BLaER1 treated with 17β-estradiol and CSF1 and Interleukin-3, amounts not matched to agents 10 nM and 100 nM (cell line): ENCODE measurements at regions not wholly inside any gene's neighbourhood (a gene's known extent, or its start where the extent isn't known, plus 50 kb on each side); places are given as distances from the start of the nearest gene placed in this dataset.
A peak's percentile ranks its signal among the peaks of the same experiment; 100 is the strongest.

Experiments used
- H3K27ac ChIP-seq, 11 experiments: shearing (Covaris generic); formaldehyde crosslinking; 2 replicates each; pipeline ENCODE4 v1.8.1; 2022
- H3K27me3 ChIP-seq, 11 experiments: shearing (Covaris generic); formaldehyde crosslinking; 2 replicates each; pipeline ENCODE4 v1.8.1; 2022
- H3K36me3 ChIP-seq, 11 experiments: shearing (Covaris generic); formaldehyde crosslinking; 2 replicates each; pipeline ENCODE4 v1.8.1; 2022
- H3K4me1 ChIP-seq, 10 experiments: shearing (Covaris generic); formaldehyde crosslinking; 2 replicates each; pipeline ENCODE4 v1.8.1; 2022
- H3K4me2 ChIP-seq, 11 experiments: shearing (Covaris generic); formaldehyde crosslinking; 2 replicates each; pipeline ENCODE4 v1.8.1; 2022
- H3K4me3 ChIP-seq, 10 experiments: shearing (Covaris generic); formaldehyde crosslinking; 2 replicates each; pipeline ENCODE4 v1.8.1; 2022
- H3K9ac ChIP-seq, 11 experiments: shearing (Covaris generic); formaldehyde crosslinking; 2 replicates each; pipeline ENCODE4 v1.8.1; 2022
- H3K9me3 ChIP-seq, 11 experiments: shearing (Covaris generic); formaldehyde crosslinking; replicated peaks in 1 of 11; 2 replicates each; pipeline ENCODE4 v1.8.1; 2022
- H4K20me1 ChIP-seq, 11 experiments: shearing (Covaris generic); formaldehyde crosslinking; 2 replicates each; pipeline ENCODE4 v1.8.1; 2022
- Cebpa-rat ChIP-seq, 11 experiments: shearing (Covaris generic); IDR thresholded peaks; 2 replicates each; pipeline ENCODE4 v1.8.1; 2022

DNA sequence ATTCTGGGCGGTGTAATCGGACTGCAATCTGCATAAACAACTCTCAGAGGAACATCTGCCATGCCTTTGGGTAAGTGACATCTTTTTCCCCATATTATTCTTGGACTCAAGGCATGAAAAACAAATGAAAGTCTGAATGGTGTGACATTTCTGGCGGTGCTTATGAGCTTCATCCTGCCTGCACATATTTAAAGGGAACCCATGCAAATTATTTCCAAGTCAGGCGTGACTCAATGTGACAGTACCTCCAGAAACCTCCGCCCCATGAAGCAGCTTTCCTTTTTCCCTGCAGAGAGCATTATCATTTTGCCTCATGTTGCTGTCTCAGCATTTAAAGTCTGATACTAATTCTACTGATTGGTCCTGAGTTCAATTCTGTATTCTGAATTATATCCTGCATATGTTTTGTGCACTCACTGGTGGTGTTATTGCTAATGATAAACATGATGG, 585.4 kb downstream of the SNAPC1 start:
- Histone ChIP-seq H3K4me3 (no peak overlapping the region), H3K36me3 (no peaks in the 10 kb centered on the region), H3K9ac (no peak overlapping the region), H3K9me3 (peaks cover 0 to 12% (median 7%) of the 10 kb centered on the region in 11 experiments; a peak in 19 of 22 replicates), H3K27ac (no peak overlapping the region), H3K27me3 (no peaks in the 10 kb centered on the region), H4K20me1 (no peaks in the 10 kb centered on the region), H3K4me1 (no peaks in the 10 kb centered on the region), H3K4me2 (no peak overlapping the region)
- no peak for TF ChIP-seq Cebpa-rat (IDR thresholded peaks at IDR 0.05)

DNA sequence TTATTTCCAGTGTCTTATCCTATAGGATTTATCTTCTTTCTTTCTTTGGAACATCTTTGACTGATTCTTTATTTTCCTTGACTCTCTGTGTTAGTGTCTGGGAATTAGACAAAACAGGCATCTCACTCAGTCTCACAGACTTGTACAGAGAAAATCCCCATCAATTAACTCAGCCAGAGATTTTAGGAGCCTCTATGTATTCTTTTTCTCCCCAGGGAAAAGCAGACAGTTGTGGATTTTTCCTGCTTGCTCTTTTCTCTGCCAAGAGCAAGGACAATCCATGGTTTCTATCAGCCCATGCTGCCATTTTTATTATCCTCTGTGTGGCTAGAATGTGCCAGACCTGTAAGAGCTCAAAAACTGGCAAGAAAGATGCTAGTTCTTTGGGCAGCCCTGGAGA, 595.1 kb downstream of the SNAPC1 start:
- no peak overlapping the region for H3K4me2 ChIP-seq
- peaks cover 13 to 30% (median 23%) of the 10 kb centered on the region in 11 experiments for H3K9me3 ChIP-seq
- H3K36me3 ChIP-seq: no peaks in the 10 kb centered on the region
- H3K4me3 ChIP-seq: no peak overlapping the region
- H4K20me1 ChIP-seq: no peaks in the 10 kb centered on the region
- no peak overlapping the region for H3K9ac ChIP-seq
- no peaks in the 10 kb centered on the region for H3K27me3 ChIP-seq
- H3K27ac ChIP-seq: no peak overlapping the region
- TF ChIP-seq Cebpa-rat (IDR thresholded peaks at IDR 0.05): no peak
- H3K4me1 ChIP-seq: no peaks in the 10 kb centered on the region

- no peak overlapping the region for H3K4me2 ChIP-seq
- no peak overlapping the region for H3K4me3 ChIP-seq
- H3K27me3 ChIP-seq: no peaks in the 10 kb centered on the region
- H3K9ac ChIP-seq: no peak overlapping the region
- H4K20me1 ChIP-seq: no peaks in the 10 kb centered on the region
- H3K4me1 ChIP-seq: no peaks in the 10 kb centered on the region
- peaks cover 0 to 4% (median 0%) of the 10 kb centered on the region in 11 experiments; a peak in 1 of 22 replicates for H3K9me3 ChIP-seq
- H3K27ac ChIP-seq: no peak overlapping the region
- no peak for TF ChIP-seq Cebpa-rat (IDR thresholded peaks at IDR 0.05)
- no peaks in the 10 kb centered on the region for H3K36me3 ChIP-seq
These were observed 601.9 kb downstream of the SNAPC1 start for GRCh38 chr14:62364161-62364560.

DNA sequence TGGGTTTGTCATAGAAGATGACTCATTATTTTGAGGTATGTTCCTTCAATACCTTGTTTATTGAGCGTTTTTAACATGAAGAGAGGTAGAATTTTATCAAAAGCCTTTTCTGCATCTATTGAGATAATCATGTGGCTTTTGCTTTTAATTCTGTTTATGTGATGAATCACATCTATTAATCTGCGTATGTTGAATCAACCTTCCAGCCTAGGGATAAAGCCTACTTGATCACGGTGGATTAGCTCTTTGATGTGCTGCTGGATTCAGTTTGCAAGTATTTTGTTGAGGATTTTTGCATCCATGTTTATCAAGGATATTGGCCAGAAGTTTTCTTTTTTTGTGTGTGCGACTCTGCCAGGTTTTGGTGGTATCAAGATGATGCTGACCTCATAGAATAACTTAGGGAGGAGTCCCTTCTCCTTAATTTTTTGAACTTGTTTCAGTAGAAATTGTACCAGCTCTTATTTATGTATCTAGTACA, 602.6 kb downstream of the SNAPC1 start:
- Histone ChIP-seq H3K9ac (no peak overlapping the region), H3K27ac (no peak overlapping the region), H3K27me3 (no peaks in the 10 kb centered on the region), H3K36me3 (no peaks in the 10 kb centered on the region), H3K4me2 (no peak overlapping the region), H3K4me3 (no peak overlapping the region), H3K9me3 (peaks cover 0 to 4% (median 0%) of the 10 kb centered on the region in 11 experiments; a peak in 1 of 22 replicates), H4K20me1 (no peaks in the 10 kb centered on the region), H3K4me1 (no peaks in the 10 kb centered on the region)
- TF ChIP-seq Cebpa-rat (IDR thresholded peaks at IDR 0.05): no peak

- no peaks in the 10 kb centered on the region for H4K20me1 ChIP-seq
- no peaks in the 10 kb centered on the region for H3K36me3 ChIP-seq
- no peak for TF ChIP-seq Cebpa-rat (IDR thresholded peaks at IDR 0.05)
- H3K4me2 ChIP-seq: no peak overlapping the region
- no peaks in the 10 kb centered on the region for H3K27me3 ChIP-seq
- H3K27ac ChIP-seq: no peak overlapping the region
- no peaks in the 10 kb centered on the region for H3K4me1 ChIP-seq
- no peak overlapping the region for H3K9ac ChIP-seq
- H3K9me3 ChIP-seq: no peaks in the 10 kb centered on the region
- H3K4me3 ChIP-seq: no peak overlapping the region
These were observed 607.8 kb downstream of the SNAPC1 start for GRCh38 chr14:62369919-62370560.

- no peaks in the 10 kb centered on the region for H3K36me3 ChIP-seq
- no peak overlapping the region for H3K4me3 ChIP-seq
- no peak overlapping the region for H3K9ac ChIP-seq
- H3K27me3 ChIP-seq: no peaks in the 10 kb centered on the region
- H3K27ac ChIP-seq: no peak overlapping the region
- H3K4me2 ChIP-seq: no peak overlapping the region
- no peaks in the 10 kb centered on the region for H3K9me3 ChIP-seq
- no peak for TF ChIP-seq Cebpa-rat (IDR thresholded peaks at IDR 0.05)
- no peaks in the 10 kb centered on the region for H4K20me1 ChIP-seq
- H3K4me1 ChIP-seq: no peaks in the 10 kb centered on the region
These were observed 611.7 kb downstream of the SNAPC1 start for GRCh38 chr14:62373944-62374343.

- no peak for TF ChIP-seq Cebpa-rat (IDR thresholded peaks at IDR 0.05)
- no peaks in the 10 kb centered on the region for H3K4me1 ChIP-seq
- H3K9me3 ChIP-seq: no peaks in the 10 kb centered on the region
- H3K36me3 ChIP-seq: no peaks in the 10 kb centered on the region
- no peak overlapping the region for H3K27ac ChIP-seq
- H4K20me1 ChIP-seq: no peaks in the 10 kb centered on the region
- H3K27me3 ChIP-seq: no peaks in the 10 kb centered on the region
- no peak overlapping the region for H3K9ac ChIP-seq
- H3K4me2 ChIP-seq: no peak overlapping the region
- H3K4me3 ChIP-seq: no peak overlapping the region
These were observed 615.8 kb downstream of the SNAPC1 start for GRCh38 chr14:62378057-62378456.

DNA sequence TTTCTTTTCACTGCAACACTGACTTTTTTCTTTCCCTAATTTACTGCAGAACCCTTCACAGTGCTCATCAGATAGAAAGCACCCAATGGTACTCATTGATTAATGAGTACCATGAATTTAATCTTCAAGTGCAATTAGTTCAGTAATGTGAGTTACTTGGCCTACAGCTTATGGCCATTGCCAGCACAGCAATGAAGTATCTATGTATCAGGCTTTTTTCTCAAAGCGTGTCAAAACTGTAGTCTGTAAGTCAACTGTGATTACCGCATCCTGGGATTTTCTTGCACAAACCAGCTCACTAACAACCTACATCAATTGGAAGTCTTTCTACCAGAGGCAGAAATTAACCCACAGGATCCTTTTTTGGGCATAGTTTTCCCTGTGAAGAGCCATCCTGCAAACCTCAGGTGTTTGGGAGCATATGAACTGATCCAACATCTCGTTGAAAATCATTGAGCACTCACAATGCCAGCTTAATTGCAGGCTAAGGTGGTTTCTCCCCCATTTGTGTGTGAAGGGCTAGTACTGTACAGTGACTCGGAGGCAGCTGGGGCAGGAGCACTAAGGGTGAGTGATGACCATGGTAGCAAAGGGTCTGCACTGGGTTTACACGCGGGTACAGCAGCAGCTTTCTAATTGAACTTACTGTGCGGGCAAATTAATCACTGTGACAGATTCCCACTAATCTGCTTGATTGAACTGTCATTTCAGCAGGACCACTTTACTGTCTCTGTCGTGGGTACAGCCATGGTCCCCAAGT, 619.3 kb downstream of the SNAPC1 start:
- Histone ChIP-seq H3K36me3 (no peaks in the 10 kb centered on the region), H3K27me3 (no peaks in the 10 kb centered on the region), H3K9me3 (peaks cover under 1 to 7% (median 3%) of the 10 kb centered on the region in 11 experiments; a peak in 15 of 22 replicates), H4K20me1 (no peaks in the 10 kb centered on the region), H3K9ac (no peak overlapping the region), H3K4me3 (no peak overlapping the region), H3K4me2 (no peak overlapping the region), H3K27ac (no peak overlapping the region), H3K4me1 (no peaks in the 10 kb centered on the region)
- no peak for TF ChIP-seq Cebpa-rat (IDR thresholded peaks at IDR 0.05)

GRCh38 chr14:62409169-62409568, 636.1 kb downstream of the KCNH5 start:
- no peak for TF ChIP-seq Cebpa-rat (IDR thresholded peaks at IDR 0.05)
- H3K27ac ChIP-seq: peak overlapping the region in 2 of 11 experiments; percentile 10 to 46; a peak in 3 of 22 replicates
- no peaks in the 10 kb centered on the region for H3K9me3 ChIP-seq
- no peak overlapping the region for H3K4me2 ChIP-seq
- H4K20me1 ChIP-seq: no peaks in the 10 kb centered on the region
- no peak overlapping the region for H3K4me3 ChIP-seq
- peaks cover 0 to 18% (median 0%) of the 10 kb centered on the region in 10 experiments; a peak in 5 of 20 replicates for H3K4me1 ChIP-seq
- no peaks in the 10 kb centered on the region for H3K27me3 ChIP-seq
- no peaks in the 10 kb centered on the region for H3K36me3 ChIP-seq
- no peak overlapping the region for H3K9ac ChIP-seq
